Colonic mucosa (tissue), 4 donors: ENCODE measurements at regions not wholly inside any gene's neighbourhood (a gene's known extent, or its start where the extent isn't known, plus 50 kb on each side); places are given as distances from the start of the nearest gene placed in this dataset.

ENCODE experiments used
- DNase-seq: peaks from one replicate; pipeline ENCODE4 v3.0.0-alpha.2; 2020
- H3K27ac ChIP-seq: fragments of 200-600 bp; one replicate; pipeline ENCODE4 v1.8.0; 2021
- H3K27me3 ChIP-seq: fragments of 200-600 bp; one replicate; pipeline ENCODE4 v1.8.0; 2021
- H3K36me3 ChIP-seq: fragments of 200-600 bp; one replicate; pipeline ENCODE4 v1.8.0; 2021
- H3K4me1 ChIP-seq: fragments of 200-600 bp; one replicate; pipeline ENCODE4 v1.8.0; 2021; ENCODE audit warnings: mild to moderate bottlenecking
- H3K4me3 ChIP-seq: fragments of 200-600 bp; one replicate; pipeline ENCODE4 v1.8.0; 2021
- H3K9ac ChIP-seq, 2 donors: one replicate each; pipeline ENCODE4 v1.7.0; 2013; ENCODE audit warnings: control low read depth in 2 of 2, low read depth in 2 of 2, low read length in 2 of 2
- H3K9me3 ChIP-seq: fragments of 200-600 bp; one replicate; pipeline ENCODE4 v1.8.0; 2021
- CTCF ChIP-seq: fragments of 200-600 bp; IDR thresholded peaks from one replicate; pipeline ENCODE4 v1.8.0; 2022; ENCODE audit warnings: antibody characterized with exemption, mild to moderate bottlenecking
- intact Hi-C: fragments of 100-400 bp; cut with DNase I; formaldehyde crosslinking; loops from one replicate; pipeline ENCODE4 v1.14.1; 2022
- donor health status: healthy.
- donor health status: DM: no; HTN: no; CAD: no.
- donor health status: DM: no; HTN: no; CAD: no.

- intact Hi-C loops, result no loop called here
- H3K4me3 ChIP-seq, result no peak overlapping the region
- H3K36me3 ChIP-seq, result no peaks in the 10 kb centered on the region
- H3K9ac ChIP-seq, result no peak overlapping the region
- H3K27ac ChIP-seq, result no peak overlapping the region
- DNase-seq, result no peak
- no peaks in the 10 kb centered on the region for H3K27me3 ChIP-seq
- TF ChIP-seq CTCF, result no peak
- no peaks in the 10 kb centered on the region for H3K4me1 ChIP-seq
- no peaks in the 10 kb centered on the region for H3K9me3 ChIP-seq
Observed at GRCh38 chr18:78422336-78422735, 557.3 kb upstream of the SALL3 start.

- intact Hi-C loops, result no loop called here
- H3K9me3 ChIP-seq, result no peaks in the 10 kb centered on the region
- no peak for DNase-seq
- H3K36me3 ChIP-seq, result no peaks in the 10 kb centered on the region
- no peaks in the 10 kb centered on the region for H3K27me3 ChIP-seq
- no peak for TF ChIP-seq CTCF
- H3K27ac ChIP-seq, result no peak overlapping the region
- no peak overlapping the region for H3K9ac ChIP-seq
- no peak overlapping the region for H3K4me3 ChIP-seq
- no peaks in the 10 kb centered on the region for H3K4me1 ChIP-seq
Observed at GRCh38 chr18:78423811-78424210, 555.8 kb upstream of the SALL3 start.

- Histone ChIP-seq H3K4me3 (no peak overlapping the region), H3K9me3 (no peaks in the 10 kb centered on the region), H3K27me3 (no peaks in the 10 kb centered on the region), H3K27ac (no peak overlapping the region), H3K36me3 (no peaks in the 10 kb centered on the region), H3K9ac (no peak overlapping the region), H3K4me1 (no peaks in the 10 kb centered on the region)
- intact Hi-C loops, result no loop called here
- no peak for DNase-seq
- no peak for TF ChIP-seq CTCF
Observed at GRCh38 chr18:78424403-78425018, 555.1 kb upstream of the SALL3 start.

- Histone ChIP-seq H3K36me3 (no peaks in the 10 kb centered on the region), H3K4me1 (no peaks in the 10 kb centered on the region), H3K27ac (no peak overlapping the region), H3K27me3 (no peaks in the 10 kb centered on the region), H3K4me3 (no peak overlapping the region), H3K9ac (no peak overlapping the region), H3K9me3 (no peaks in the 10 kb centered on the region)
- DNase-seq, result no peak
- intact Hi-C loops, result no loop called here
- no peak for TF ChIP-seq CTCF
Observed at GRCh38 chr18:78425019-78425412, 554.6 kb upstream of the SALL3 start.

- Histone ChIP-seq H3K27ac (no peak overlapping the region), H3K9me3 (no peaks in the 10 kb centered on the region), H3K36me3 (no peaks in the 10 kb centered on the region), H3K27me3 (no peaks in the 10 kb centered on the region), H3K9ac (no peak overlapping the region), H3K4me1 (no peaks in the 10 kb centered on the region), H3K4me3 (no peak overlapping the region)
- TF ChIP-seq CTCF, result no peak
- no peak for DNase-seq
- intact Hi-C loops, result no loop called here
Observed at GRCh38 chr18:78427081-78427480, 552.5 kb upstream of the SALL3 start.
